ENCODE measurements at regions not wholly inside any gene's neighbourhood (a gene's known extent, or its start where the extent isn't known, plus 50 kb on each side); places are given as distances from the start of the nearest gene placed in this dataset.

- BruUV-seq (replicated peaks) = no TSS peak
- 30% methylated on average over 9 of the region's 9 CpGs for WGBS (ENCODE audit: low lambda C conversion rate)
- Histone ChIP-seq H3K9me3 (ENCODE audit: low read length) (no peaks in the 10 kb centered on the region), H3K4me1 (ENCODE audit: insufficient read depth, low read length) (no peaks in the 10 kb centered on the region), H2AFZ (ENCODE audit: low read length) (no peak overlapping the region), H3K36me3 (replicated peaks in 1 of 2; ENCODE audit: control insufficient read depth in 1 of 2, insufficient read depth in 2 of 2, low read length in 2 of 2) (no peaks in the 10 kb centered on the region), H3K4me3 (replicated peaks in 1 of 3; ENCODE audit: insufficient read depth in 1 of 3, low read depth in 2 of 3, low read length in 3 of 3) (no peak overlapping the region), H3K27me3 (ENCODE audit: control insufficient read depth in 1 of 2, insufficient read depth in 2 of 2, low read length in 2 of 2) (peaks cover 6 to 18% of the 10 kb centered on the region in 2 experiments; a peak in 3 of 5 replicates), H3K79me2 (ENCODE audit: insufficient read depth, low read length) (no peaks in the 10 kb centered on the region), H4K20me1 (ENCODE audit: insufficient read depth, low read length) (no peaks in the 10 kb centered on the region), H3K27ac (ENCODE audit: extremely low read length, insufficient read depth, low read length) (no peak overlapping the region), H3K9ac (ENCODE audit: insufficient read depth, low read depth, low read length) (no peak overlapping the region), H3K4me2 (ENCODE audit: low read depth, low read length) (no peak overlapping the region)
- ATAC-seq = no peak
- POLR2A ChIA-PET = no interaction called here
- DNase-seq (ENCODE audit: low spot score) = no peak
- no peak for FAIRE-seq
- peak; percentile 56; the same call in 1 of the 2 replicates for TF ChIP-seq ZNF24 (IDR thresholded peaks at IDR 0.05)
- TF ChIP-seq CREB1 (IDR thresholded peaks at IDR 0.05) = 0 out of 2 replicates have a peak, but pooled peaks have one; percentile 3
- TF ChIP-seq CREB1 (CRISPR knock-in tag; IDR thresholded peaks at IDR 0.05) = no peak
- no peak for TF ChIP-seq BHLHE40 (IDR thresholded peaks at IDR 0.05; ENCODE audit: low read length)
- TF ChIP-seq ATF7-NPFF (CRISPR knock-in tag; IDR thresholded peaks at IDR 0.05; ENCODE audit: low read depth) = no peak
- TF ChIP-seq ZNF549 (CRISPR knock-in tag; IDR thresholded peaks at IDR 0.05) = no peak
- in situ Hi-C loops (cut with HindIII; ENCODE audit: extremely low pct_ligation_motif_present, low pct_unique_long_range_greater_than_20kb) (no loop called here), intact Hi-C loops (cut with micrococcal nuclease; ENCODE audit: unreplicated experiment) (no loop called here)
- CTCF ChIA-PET (ENCODE audit: low intra/inter-chr PET ratio, low total read pairs) = no interaction called here
Observed at GRCh38 chr22:48633996-48634836, 1193.5 kb downstream of the BRD1 start.

GRCh38 chr22:48632646-48633246 is 1194.9 kb downstream of the BRD1 start:
- 48% methylated on average over 5 of the region's 17 CpGs for WGBS (ENCODE audit: low lambda C conversion rate)
- Histone ChIP-seq H4K20me1 (ENCODE audit: insufficient read depth, low read length) (peaks cover 2% of the 10 kb centered on the region; the same call in 1 of the 2 replicates), H3K4me1 (ENCODE audit: insufficient read depth, low read length) (no peaks in the 10 kb centered on the region), H3K79me2 (ENCODE audit: insufficient read depth, low read length) (no peaks in the 10 kb centered on the region), H3K9me3 (ENCODE audit: low read length) (no peaks in the 10 kb centered on the region), H3K4me2 (ENCODE audit: low read depth, low read length) (no peak overlapping the region), H3K4me3 (replicated peaks in 1 of 3; ENCODE audit: insufficient read depth in 1 of 3, low read depth in 2 of 3, low read length in 3 of 3) (no peak overlapping the region), H2AFZ (ENCODE audit: low read length) (no peak overlapping the region), H3K9ac (ENCODE audit: insufficient read depth, low read depth, low read length) (no peak overlapping the region), H3K36me3 (replicated peaks in 1 of 2; ENCODE audit: control insufficient read depth in 1 of 2, insufficient read depth in 2 of 2, low read length in 2 of 2) (no peaks in the 10 kb centered on the region), H3K27ac (ENCODE audit: extremely low read length, insufficient read depth, low read length) (no peak overlapping the region), H3K27me3 (ENCODE audit: control insufficient read depth in 1 of 2, insufficient read depth in 2 of 2, low read length in 2 of 2) (peaks cover 6 to 16% of the 10 kb centered on the region in 2 experiments; a peak in 3 of 5 replicates)
- ChIA-PET POLR2A (no interaction called here), CTCF (ENCODE audit: low intra/inter-chr PET ratio, low total read pairs) (no interaction called here)
- no TSS peak for BruUV-seq (replicated peaks)
- FAIRE-seq = no peak
- intact Hi-C loops (cut with micrococcal nuclease; ENCODE audit: unreplicated experiment) = no loop called here
- no peak for ATAC-seq
- in situ Hi-C loops (cut with HindIII; ENCODE audit: extremely low pct_ligation_motif_present, low pct_unique_long_range_greater_than_20kb) = no loop called here
- no peak for DNase-seq (ENCODE audit: low spot score)
- TF ChIP-seq REL (CRISPR knock-in tag; conservative IDR thresholded peaks at IDR 0.05) (no peak), GMEB2 (CRISPR knock-in tag; IDR thresholded peaks at IDR 0.05; ENCODE audit: low read depth) (no peak), SMC3 (IDR thresholded peaks at IDR 0.05; ENCODE audit: low read length) (no peak), ZNF879 (CRISPR knock-in tag; IDR thresholded peaks at IDR 0.05) (no peak), YEATS4 (CRISPR knock-in tag; IDR thresholded peaks at IDR 0.05; ENCODE audit: borderline replicate concordance) (no peak), KLF11 (CRISPR knock-in tag; IDR thresholded peaks at IDR 0.05) (no peak), ZFY (CRISPR knock-in tag; IDR thresholded peaks at IDR 0.05) (no peak), PBX3 (CRISPR knock-in tag; IDR thresholded peaks at IDR 0.05; ENCODE audit: borderline replicate concordance) (no peak), MAFG (CRISPR knock-in tag; IDR thresholded peaks at IDR 0.05) (no peak), ZNF12 (CRISPR knock-in tag; IDR thresholded peaks at IDR 0.05) (no peak)

Data from HepG2 (cell line).